OCI-M2 (cell line): ENCODE measurements at regions not wholly inside any gene's neighbourhood (a gene's known extent, or its start where the extent isn't known, plus 50 kb on each side); places are given as distances from the start of the nearest gene placed in this dataset.

Experiments used
- DNase-seq: peaks from one replicate; lab custom pipeline; 2025; ENCODE audit not compliant: unreplicated experiment; lab: John Stamatoyannopoulos, UW

DNA sequence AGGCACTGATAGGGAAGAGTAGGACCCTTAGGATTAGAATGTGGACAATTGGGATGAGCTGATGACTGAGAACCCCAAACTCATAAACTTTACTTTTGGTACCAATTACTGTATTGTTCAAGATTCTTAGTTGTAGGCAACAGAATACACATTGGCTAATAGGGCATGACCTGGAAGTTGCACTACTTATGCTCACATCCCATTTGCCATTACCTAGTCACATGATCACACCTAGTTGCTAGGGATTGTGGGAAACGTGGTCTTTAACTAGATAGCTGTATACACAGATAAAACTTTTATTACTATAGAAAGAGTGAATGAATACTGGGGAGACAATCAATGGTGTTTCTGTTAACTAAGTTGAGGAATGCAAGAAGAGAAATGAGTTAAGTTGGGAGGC is 113.4 kb upstream of the AKIRIN2 start:
- DNase-seq, result no peak

GRCh38 chr6:87808005-87808757 is 106.1 kb upstream of the AKIRIN2 start:
- DNase-seq, result no peak

DNA sequence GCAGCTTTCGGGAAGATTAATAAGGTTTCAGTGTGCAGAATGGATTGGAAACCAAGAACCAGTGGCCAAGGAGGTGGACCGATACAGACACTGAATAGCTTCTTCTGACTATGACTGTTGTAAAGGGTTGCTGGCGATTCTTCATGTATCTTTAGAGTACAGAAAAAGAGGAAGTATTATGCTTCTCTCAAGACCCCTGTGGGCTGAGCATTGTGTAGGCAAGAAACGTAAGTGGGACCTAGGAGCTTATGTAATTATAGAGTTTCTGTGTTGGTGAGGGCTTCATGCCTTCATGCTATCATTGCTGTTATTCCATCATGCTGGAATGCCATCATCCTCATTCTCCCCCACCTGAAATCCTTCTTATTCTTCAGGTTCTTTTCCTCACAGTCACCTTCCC is 105.4 kb upstream of the AKIRIN2 start:
- DNase-seq, result no peak

DNA sequence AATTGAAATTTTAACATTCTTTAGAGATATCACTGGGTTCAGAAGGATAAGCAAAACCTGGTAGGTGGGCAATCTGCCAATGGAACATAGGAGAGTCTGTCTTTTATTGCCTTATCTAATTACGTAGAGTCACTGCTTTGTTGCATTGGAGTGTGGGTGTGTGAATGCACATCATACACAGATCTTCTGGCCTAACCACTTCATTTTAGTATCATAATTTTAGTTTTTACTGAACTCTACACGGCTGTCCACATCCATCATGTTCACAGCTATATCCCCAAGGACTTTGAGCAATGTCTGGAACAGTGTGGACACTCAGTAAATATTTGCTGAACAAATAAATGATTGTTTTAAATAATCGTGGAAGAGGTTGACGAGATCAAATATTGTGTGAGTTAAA is 104.6 kb upstream of the AKIRIN2 start:
- no peak for DNase-seq

- DNase-seq, result no peak
These were observed 104.1 kb upstream of the AKIRIN2 start for GRCh38 chr6:87806099-87806498.

DNA sequence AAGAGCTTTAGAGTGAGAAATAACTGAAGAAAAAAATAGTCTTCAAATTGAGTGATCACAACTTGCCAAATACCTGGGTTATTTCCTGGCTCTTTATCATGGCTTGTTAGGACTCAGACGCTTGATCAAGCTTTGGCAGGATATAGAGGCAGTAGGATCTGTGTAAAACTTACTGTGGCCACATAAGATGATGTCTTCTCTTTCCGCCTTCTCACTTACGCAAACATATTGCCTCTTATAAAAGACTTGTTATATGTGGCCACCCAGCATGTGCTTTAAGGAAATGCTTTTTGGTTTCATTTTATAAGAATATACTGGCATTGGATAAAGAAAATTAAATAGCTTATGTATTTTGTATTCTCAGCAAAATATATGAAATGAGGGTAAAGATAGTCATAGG is 101.8 kb upstream of the AKIRIN2 start:
- DNase-seq, result no peak

DNA sequence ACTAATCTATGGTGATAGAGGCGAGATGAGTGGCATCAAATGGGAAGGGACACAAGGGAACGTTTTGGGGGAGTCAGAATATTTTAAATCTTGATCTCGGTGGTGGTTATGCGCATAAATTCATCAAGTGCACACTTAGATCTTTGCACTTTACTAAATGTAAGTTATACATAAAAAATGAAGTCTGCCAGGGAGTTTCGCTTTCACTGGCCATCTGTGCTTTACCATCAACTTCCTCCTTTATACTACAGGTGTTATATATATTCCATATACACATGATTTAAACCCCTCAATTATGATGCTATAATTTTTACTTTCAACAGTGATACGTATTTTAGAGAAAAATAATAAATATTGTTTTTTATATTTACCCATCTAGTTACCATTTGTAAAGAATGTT is 97.6 kb upstream of the AKIRIN2 start:
- no peak for DNase-seq

DNA sequence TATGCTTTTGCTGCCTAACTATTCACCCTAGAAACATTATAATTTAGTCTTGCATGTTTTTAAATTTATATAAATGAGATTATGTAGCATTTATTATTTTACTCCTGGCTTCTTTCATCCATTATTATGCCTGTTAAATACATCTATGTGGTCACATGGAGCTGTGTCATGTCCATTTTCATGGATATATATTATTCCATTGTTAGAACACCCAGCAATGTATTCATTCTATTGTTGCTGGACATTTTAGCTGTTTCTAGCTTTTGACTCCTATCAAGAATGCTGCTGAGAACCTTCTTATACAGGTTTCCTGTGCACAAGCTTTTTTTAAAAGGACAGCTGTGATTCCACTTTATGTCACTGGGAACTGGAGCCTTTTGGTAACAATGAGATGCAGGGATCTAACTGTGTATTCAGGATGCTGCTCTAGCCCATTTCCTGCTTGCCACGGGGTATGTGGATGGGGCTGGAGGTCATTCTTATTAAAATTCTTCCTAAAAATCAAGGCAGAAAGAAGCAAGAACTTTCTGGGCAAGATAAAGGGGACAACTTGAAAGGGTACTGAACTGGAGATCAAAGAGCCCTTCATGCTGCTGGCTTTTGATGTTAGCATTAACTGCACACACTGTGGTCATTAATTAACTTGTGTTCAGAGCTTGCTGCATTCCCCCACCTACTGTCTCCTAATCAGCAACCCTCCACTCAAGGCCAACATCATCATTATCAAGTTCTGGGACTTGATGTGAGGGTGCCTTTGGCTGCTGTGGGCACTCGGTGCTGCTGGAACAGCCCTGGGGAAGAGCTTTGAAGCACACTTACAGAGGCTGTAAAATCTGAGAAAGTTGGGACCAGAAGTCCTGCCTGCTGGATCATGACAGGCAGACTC is 96.6 kb upstream of the AKIRIN2 start:
- no peak for DNase-seq

DNA sequence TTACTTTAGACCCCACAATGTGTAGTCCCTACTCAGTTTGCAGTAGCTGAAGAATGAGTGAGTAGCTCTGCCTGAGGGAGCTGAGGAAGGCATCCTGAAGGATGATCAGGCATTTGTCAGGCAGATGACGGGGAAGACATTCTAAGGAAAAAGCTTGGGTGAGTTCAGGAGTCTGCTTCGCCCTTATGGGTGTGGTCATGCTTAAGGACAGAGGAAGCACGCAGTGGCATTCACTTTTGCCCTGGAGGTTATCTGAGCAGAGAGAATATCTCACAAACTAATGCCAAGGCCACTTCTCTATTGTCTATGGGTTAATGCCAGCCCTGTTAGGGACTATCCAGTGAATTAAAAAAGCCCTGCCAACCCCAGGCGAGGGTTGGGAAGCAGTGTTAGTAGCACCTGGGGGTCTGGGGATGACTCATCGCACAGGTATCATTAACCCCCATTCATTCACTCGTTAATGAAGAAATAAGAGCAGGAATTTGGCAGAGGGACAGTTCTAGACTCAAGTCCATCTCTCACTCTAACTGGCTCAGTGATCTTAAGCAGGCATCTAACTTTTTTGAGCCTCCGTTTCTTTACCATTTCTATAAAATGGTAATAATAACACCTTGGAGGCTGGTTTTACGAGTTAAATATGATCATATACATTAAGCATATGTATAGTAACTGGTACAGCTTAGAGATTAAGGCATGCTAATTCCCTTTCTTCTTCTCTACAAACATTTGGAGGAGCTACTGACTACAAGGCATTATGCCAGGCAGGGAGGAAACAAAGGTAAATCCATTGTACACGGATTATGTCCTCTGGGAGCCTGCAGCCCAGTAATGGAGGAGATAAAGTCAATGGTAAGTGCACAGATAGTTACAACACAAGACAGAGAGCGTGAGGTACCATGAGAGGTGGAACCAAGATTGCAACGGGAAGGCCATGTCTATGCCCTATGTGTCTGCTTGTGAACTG is 93.2 kb upstream of the AKIRIN2 start:
- no peak for DNase-seq

GRCh38 chr6:87793315-87793714 is 91.3 kb upstream of the AKIRIN2 start:
- no peak for DNase-seq

DNA sequence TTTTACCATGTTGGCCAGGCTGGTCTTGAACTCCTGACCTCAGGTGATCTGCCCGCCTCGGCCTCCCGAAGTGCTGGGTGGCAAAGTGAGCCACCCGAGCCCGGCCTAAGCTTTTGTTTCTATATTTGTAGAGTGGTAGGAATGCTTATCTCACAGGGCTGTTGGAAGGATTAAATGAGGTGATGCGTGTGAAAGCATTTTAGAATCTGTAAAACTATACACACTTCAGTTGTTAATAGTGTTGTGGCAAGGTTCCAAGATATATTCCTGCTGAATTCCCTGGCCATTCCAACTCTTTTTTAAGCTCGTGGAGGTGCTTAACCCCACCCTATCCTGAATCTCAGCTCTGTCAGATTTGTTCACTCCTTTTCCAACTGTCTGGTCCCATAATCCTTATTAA is 89.9 kb upstream of the AKIRIN2 start:
- DNase-seq, result no peak

DNA sequence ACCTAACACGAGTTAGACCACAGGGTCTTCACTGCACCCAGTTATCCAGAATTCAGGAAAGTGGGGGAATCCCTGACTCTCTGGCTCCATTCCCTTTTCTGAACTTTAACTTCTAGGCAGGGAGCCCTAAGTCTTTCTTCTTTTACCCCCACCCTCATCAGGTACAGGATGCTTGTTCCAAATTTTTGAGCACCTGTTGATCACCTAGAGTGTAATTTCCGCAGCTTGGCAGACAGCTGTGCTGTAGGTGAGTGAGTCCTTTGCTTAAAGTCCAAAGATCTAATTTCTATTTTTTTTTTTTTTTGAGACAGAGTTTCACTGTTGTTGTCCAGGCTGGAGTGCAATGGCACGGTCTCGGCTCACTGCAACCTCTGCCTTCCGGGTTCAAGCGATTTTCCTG is 89.5 kb upstream of the AKIRIN2 start:
- no peak for DNase-seq

- no peak for DNase-seq
These were observed 89.0 kb upstream of the AKIRIN2 start for GRCh38 chr6:87791029-87791428.

GRCh38 chr6:87789900-87790290 is 87.9 kb upstream of the AKIRIN2 start:
- DNase-seq, result no peak

DNA sequence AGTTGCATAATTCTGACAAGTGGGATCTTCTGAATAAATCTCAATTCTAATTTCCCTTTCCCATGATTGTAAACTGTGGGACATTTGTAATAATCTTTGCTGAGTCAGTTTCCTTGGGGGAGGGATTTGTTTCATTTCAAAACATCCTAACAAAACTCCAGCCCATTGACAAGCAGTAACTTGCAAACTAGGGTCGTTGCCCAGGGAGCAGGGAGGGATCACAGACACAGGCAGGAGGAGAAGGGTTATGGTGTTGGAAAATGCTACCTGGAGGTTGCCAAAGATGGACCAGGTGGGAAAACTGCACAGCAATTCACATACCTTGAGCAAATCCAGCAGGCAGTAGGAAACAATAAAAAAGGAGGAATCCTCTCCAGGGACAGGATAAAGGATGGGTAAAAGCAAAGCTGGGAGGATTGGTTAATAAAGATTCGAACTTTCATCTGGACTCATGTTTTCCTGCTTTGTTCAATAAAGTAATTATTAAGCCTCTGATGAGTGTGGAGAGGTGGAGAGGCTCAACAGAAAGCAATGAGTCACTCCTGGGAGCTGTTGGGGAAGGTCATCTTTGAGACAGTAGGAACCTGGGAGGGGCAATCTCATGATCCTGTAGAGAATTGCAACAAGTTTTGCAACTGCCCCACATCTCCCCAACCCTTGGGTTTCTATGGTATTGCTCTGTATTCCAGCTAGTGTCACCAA is 87.3 kb upstream of the AKIRIN2 start:
- DNase-seq, result no peak

DNA sequence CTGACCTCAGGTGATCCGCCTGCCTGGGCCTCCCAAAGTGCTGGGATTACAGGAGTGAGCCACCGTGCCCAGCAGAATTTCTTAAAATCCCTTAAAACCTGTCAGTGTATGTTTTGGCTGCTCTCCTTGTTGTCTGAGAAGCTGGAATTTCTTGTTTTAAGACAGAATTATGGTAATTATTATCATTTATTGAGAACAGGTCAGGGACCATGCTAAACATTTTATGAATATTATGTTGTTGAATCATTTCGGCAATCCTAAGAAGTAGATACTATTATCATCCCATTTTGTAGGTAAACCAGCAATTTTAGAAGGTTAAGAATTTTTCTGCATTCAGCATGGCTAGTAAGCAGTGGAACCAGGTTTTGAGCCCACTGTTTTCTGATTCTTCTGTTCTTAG is 86.1 kb upstream of the AKIRIN2 start:
- no peak for DNase-seq

DNA sequence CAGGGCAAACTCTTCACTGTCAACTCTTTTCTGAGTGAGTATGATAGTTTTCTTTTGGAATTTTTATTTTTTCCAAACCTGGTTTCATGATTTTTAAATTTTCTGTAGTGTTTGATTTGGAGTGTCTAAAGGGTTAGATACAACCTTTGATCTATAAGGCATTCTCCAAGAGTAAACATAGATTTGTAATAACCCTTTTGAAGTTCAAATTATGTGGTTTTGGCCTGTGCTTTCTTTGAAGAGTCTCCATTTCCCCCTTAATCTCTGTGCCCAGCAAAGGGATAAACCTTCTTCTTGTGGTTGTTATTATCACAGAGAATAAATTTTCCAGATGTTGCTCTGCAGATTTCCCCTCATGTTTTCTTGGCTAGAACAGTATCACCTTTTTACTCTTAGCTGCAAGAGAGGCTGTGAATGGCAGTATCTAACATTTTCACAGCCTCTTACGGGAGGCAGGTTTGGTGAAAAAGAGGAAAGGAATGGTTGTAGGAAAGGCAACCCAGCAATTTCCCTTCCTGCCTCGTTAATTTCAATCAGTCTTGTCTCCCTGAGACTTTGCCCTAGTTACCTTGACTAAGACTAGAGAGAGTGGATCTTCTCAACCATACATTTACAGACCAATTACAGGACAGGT is 83.3 kb upstream of the AKIRIN2 start:
- DNase-seq, result no peak

GRCh38 chr6:87784690-87785089 is 82.7 kb upstream of the AKIRIN2 start:
- no peak for DNase-seq

GRCh38 chr6:87784051-87784450 is 82.0 kb upstream of the AKIRIN2 start:
- no peak for DNase-seq

DNA sequence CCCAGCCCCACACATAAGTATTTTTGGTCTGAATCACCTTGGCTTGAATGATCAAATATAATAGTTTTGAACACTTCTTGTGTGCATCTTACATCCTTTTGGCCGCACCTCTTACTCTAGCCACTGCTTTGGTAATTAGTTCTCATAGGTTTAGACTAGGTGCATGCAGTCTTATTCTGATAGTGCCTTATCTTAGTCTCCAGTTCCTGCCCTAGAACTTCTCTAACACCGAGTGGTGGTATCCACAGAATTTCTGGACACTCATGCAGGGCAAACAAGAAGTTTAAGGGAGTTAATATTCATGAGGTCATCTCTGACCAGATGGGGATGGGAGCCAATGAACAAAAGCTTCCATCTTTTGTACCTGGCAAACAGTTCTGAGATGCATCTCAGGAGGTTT is 77.5 kb upstream of the AKIRIN2 start:
- no peak for DNase-seq
